OCI-LY1 (cell line): ENCODE measurements at regions not wholly inside any gene's neighbourhood (a gene's known extent, or its start where the extent isn't known, plus 50 kb on each side); places are given as distances from the start of the nearest gene placed in this dataset.

Experiments used
- H2AFZ ChIP-seq: fragments of 200-600 bp; sonication (generic), shearing (Covaris generic); 2 replicates; pipeline ENCODE4 v1.6.0; 2014; ENCODE audit warnings: antibody characterized with exemption, mild to moderate bottlenecking, low read length
- H3F3A ChIP-seq: fragments of 200-600 bp; sonication (generic), shearing (Covaris generic); 2 replicates; pipeline ENCODE4 v1.6.0; 2014; ENCODE audit warnings: mild to moderate bottlenecking, antibody characterized with exemption, low read length, moderate library complexity; ENCODE audit not compliant: insufficient read depth
- H3K27ac ChIP-seq: fragments of 200-600 bp; sonication (generic); 2 replicates; pipeline ENCODE4 v1.5.1; 2014; ENCODE audit warnings: low read length, mixed run types, mild to moderate bottlenecking, low read depth; ENCODE audit not compliant: poor library complexity, severe bottlenecking
- H3K27me3 ChIP-seq: fragments of 200-600 bp; sonication (generic); 2 replicates; pipeline ENCODE4 v1.6.0; 2014; ENCODE audit warnings: antibody characterized with exemption, mild to moderate bottlenecking, low read length, moderate library complexity; ENCODE audit not compliant: insufficient read depth
- H3K36me3 ChIP-seq: fragments of 200-600 bp; sonication (generic); 2 replicates; pipeline ENCODE4 v1.6.1; 2014; ENCODE audit warnings: mild to moderate bottlenecking, antibody characterized with exemption, low read length, moderate library complexity, mixed read lengths; ENCODE audit not compliant: insufficient read depth
- H3K4me1 ChIP-seq: fragments of 200-600 bp; sonication (generic); 2 replicates; pipeline ENCODE4 v1.5.1; 2014; ENCODE audit warnings: mild to moderate bottlenecking, low read length, moderate library complexity; ENCODE audit not compliant: insufficient read depth, severe bottlenecking
- H3K4me2 ChIP-seq: fragments of 200-600 bp; sonication (generic), shearing (Covaris generic); 2 replicates; pipeline ENCODE4 v1.6.1; 2014; ENCODE audit warnings: low read length
- H3K4me3 ChIP-seq: fragments of 200-600 bp; sonication (generic); 2 replicates; pipeline ENCODE4 v1.5.1; 2014; ENCODE audit warnings: low read length, low read depth, mild to moderate bottlenecking, mixed read lengths; ENCODE audit not compliant: poor library complexity, severe bottlenecking
- H3K79me2 ChIP-seq: fragments of 200-600 bp; shearing (Covaris generic); 2 replicates; pipeline ENCODE4 v1.6.1; 2016; ENCODE audit warnings: mixed run types, low read length, mixed read lengths; ENCODE audit not compliant: insufficient read depth
- H3K9ac ChIP-seq: fragments of 200-600 bp; sonication (generic), shearing (Covaris generic); 2 replicates; pipeline ENCODE4 v1.6.1; 2014; ENCODE audit warnings: mild to moderate bottlenecking, low read length, mixed read lengths
- H3K9me2 ChIP-seq: fragments of 200-600 bp; sonication (generic), shearing (Covaris generic); 2 replicates; pipeline ENCODE4 v1.6.1; 2014; ENCODE audit warnings: low read depth, mild to moderate bottlenecking, low read length, mixed read lengths
- H3K9me3 ChIP-seq: fragments of 200-600 bp; shearing (Covaris generic); 2 replicates; pipeline ENCODE4 v1.6.1; 2014; ENCODE audit warnings: low read length, mixed read lengths
- H4K20me1 ChIP-seq: fragments of 200-600 bp; sonication (generic), shearing (Covaris generic); 2 replicates; pipeline ENCODE4 v1.6.0; 2016; ENCODE audit warnings: mild to moderate bottlenecking, low read length; ENCODE audit not compliant: insufficient read depth
- CTCF ChIP-seq: fragments of 200-600 bp; sonication (generic), shearing (Covaris generic); IDR thresholded peaks from 2 replicates; pipeline ENCODE4 v1.5.1; 2017; ENCODE audit warnings: mild to moderate bottlenecking, antibody characterized with exemption, low read length, moderate library complexity, mixed read lengths
- EZH2 ChIP-seq: fragments of 200-600 bp; sonication (generic), shearing (Covaris generic); IDR thresholded peaks from 2 replicates; pipeline ENCODE4 v1.8.0; 2017; ENCODE audit warnings: borderline replicate concordance, mixed run types, mild to moderate bottlenecking, antibody characterized with exemption, low read length, moderate library complexity, mixed read lengths

DNA sequence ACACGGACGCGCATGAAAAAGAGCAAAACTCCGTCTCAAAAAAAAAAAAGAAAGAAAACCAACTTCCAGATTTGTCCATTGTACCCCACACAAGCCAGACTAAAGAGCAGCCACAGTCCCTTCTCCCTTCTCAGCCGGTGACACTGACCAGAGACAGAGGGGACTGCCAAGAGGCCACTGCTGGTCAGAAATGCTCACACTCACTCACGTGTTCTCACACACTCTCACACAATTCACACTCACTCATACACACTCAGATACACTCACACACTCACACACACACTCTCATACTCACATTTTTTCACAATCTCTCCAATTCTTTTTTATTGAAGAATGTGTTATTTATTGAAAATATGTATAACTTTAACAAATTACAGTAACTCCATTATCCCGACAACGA is 90.8 kb upstream of the RAB4A start:
- no peak overlapping the region for H2AFZ ChIP-seq
- no peaks in the 10 kb centered on the region for H3K27me3 ChIP-seq
- no peaks in the 10 kb centered on the region for H3K9me3 ChIP-seq
- H3K4me2 ChIP-seq = no peak overlapping the region
- no peaks in the 10 kb centered on the region for H3K79me2 ChIP-seq
- no peaks in the 10 kb centered on the region for H3K36me3 ChIP-seq
- H3K4me1 ChIP-seq = no peaks in the 10 kb centered on the region
- no peak overlapping the region for H3K27ac ChIP-seq
- no peaks in the 10 kb centered on the region for H4K20me1 ChIP-seq
- no peaks in the 10 kb centered on the region for H3F3A ChIP-seq
- no peaks in the 10 kb centered on the region for H3K9me2 ChIP-seq
- H3K9ac ChIP-seq = no peak overlapping the region
- no peak overlapping the region for H3K4me3 ChIP-seq
- TF ChIP-seq EZH2 (no peak), CTCF (no peak)

GRCh38 chr1:229181419-229181818 is 89.5 kb upstream of the RAB4A start:
- Histone ChIP-seq H3K4me3 (no peak overlapping the region), H3K79me2 (no peaks in the 10 kb centered on the region), H3K4me1 (no peaks in the 10 kb centered on the region), H3K27me3 (no peaks in the 10 kb centered on the region), H3K36me3 (no peaks in the 10 kb centered on the region), H3K9ac (no peak overlapping the region), H3K9me2 (no peaks in the 10 kb centered on the region), H4K20me1 (no peaks in the 10 kb centered on the region), H2AFZ (no peak overlapping the region), H3K27ac (no peak overlapping the region), H3K4me2 (no peak overlapping the region), H3F3A (no peaks in the 10 kb centered on the region), H3K9me3 (no peaks in the 10 kb centered on the region)
- no peak for TF ChIP-seq EZH2
- no peak for TF ChIP-seq CTCF

DNA sequence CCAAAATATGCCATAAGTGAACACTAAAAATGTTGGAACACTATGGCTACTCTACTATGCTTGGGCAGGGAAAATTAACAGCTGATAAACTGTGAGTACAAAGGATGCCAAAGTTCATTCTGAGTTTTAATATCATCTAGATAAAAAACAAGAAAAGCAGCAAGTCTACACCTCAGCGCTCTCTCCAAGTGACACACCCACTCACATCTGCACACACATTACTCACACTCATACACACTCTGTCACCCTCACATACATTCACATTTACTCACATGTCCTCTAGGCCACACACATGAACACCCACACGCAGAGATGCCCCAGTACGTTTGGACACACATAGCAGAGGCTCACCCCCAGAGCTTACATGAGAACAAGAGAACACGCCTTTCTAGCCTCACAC is 87.3 kb upstream of the RAB4A start:
- H3K27me3 ChIP-seq = no peaks in the 10 kb centered on the region
- H3K27ac ChIP-seq = no peak overlapping the region
- H3K9me3 ChIP-seq = no peaks in the 10 kb centered on the region
- TF ChIP-seq CTCF (no peak), EZH2 (no peak)
- no peaks in the 10 kb centered on the region for H3K36me3 ChIP-seq
- no peaks in the 10 kb centered on the region for H3K79me2 ChIP-seq
- H3K4me1 ChIP-seq = no peaks in the 10 kb centered on the region
- no peak overlapping the region for H3K4me2 ChIP-seq
- H3F3A ChIP-seq = no peaks in the 10 kb centered on the region
- H3K9me2 ChIP-seq = no peaks in the 10 kb centered on the region
- no peak overlapping the region for H3K4me3 ChIP-seq
- no peaks in the 10 kb centered on the region for H4K20me1 ChIP-seq
- no peak overlapping the region for H3K9ac ChIP-seq
- no peak overlapping the region for H2AFZ ChIP-seq
